Vagina (tissue), 2 donors: ENCODE measurements at regions not wholly inside any gene's neighbourhood (a gene's known extent, or its start where the extent isn't known, plus 50 kb on each side); places are given as distances from the start of the nearest gene placed in this dataset.

Experiments used
- DNase-seq, 2 donors: peaks; one replicate each; pipeline ENCODE4 v3.0.0-alpha.2; 2017; ENCODE audit errors: extremely low spot score in 2 of 2
- H3K27ac ChIP-seq: fragments of 200-600 bp; sonication (generic); one replicate; pipeline ENCODE4 v1.5.1; 2019
- H3K27me3 ChIP-seq: fragments of 200-600 bp; sonication (generic); one replicate; pipeline ENCODE4 v1.5.1; 2019
- H3K36me3 ChIP-seq, 2 donors: fragments of 200-600 bp; sonication (generic); one replicate each; pipeline ENCODE4 v1.5.1; 2017 to 2019
- H3K4me1 ChIP-seq: fragments of 200-600 bp; sonication (generic); one replicate; pipeline ENCODE4 v1.5.1; 2019
- H3K4me3 ChIP-seq, 2 donors: fragments of 200-600 bp; sonication (generic); 1 replicate in 1 of 2; 2 replicates in 1 of 2; pipeline ENCODE4 v1.5.1; 2016 to 2019
- H3K9me3 ChIP-seq: fragments of 200-600 bp; sonication (generic); one replicate; pipeline ENCODE4 v1.5.1; 2019
- CTCF ChIP-seq, 3 experiments: fragments of 450-650 bp in 2 of 3; fragments of 200-600 bp in 1 of 3; sonication (generic) in 1 of 3; IDR thresholded peaks; one replicate each; pipeline ENCODE4 v1.5.1; 2017 to 2019; ENCODE audit warnings: antibody characterized with exemption in 3 of 3, mild to moderate bottlenecking in 2 of 3, moderate library complexity in 2 of 3
- POLR2A ChIP-seq, 2 donors: fragments of 450-650 bp; IDR thresholded peaks; one replicate each; pipeline ENCODE4 v1.6.1; 2017; ENCODE audit warnings: antibody characterized with exemption in 2 of 2, mild to moderate bottlenecking in 2 of 2, moderate library complexity in 2 of 2
- POLR2AphosphoS5 ChIP-seq, 2 donors: sonication (generic); formaldehyde crosslinking; IDR thresholded peaks; one replicate each; pipeline ENCODE4 v1.9.0; 2017; ENCODE audit warnings: antibody characterized with exemption in 2 of 2, mild to moderate bottlenecking in 2 of 2, low read depth in 1 of 2; ENCODE audit not compliant: insufficient read depth in 1 of 2
- intact Hi-C: fragments of 100-400 bp; cut with DNase I; formaldehyde crosslinking; loops from one replicate; pipeline ENCODE4 v1.15.1; 2023

GRCh38 chr14:71737760-71738159, 194.5 kb upstream of the RGS6 start:
- TF ChIP-seq POLR2A (IDR thresholded peaks at IDR 0.05) (no peak), POLR2AphosphoS5 (IDR thresholded peaks at IDR 0.05; ENCODE audit: insufficient read depth in 1 of 2, low read depth in 1 of 2) (no peak), CTCF (IDR thresholded peaks at IDR 0.05) (no peak)
- peaks cover 0 to 12% of the 10 kb centered on the region in 2 donors for H3K36me3 ChIP-seq

GRCh38 chr14:71739273-71739990, 192.8 kb upstream of the RGS6 start:
- no peak overlapping the region for H3K27ac ChIP-seq
- DNase-seq = no peak

More at GRCh38 chr14:71737760-71738159, 194.5 kb upstream of the RGS6 start:
- no peaks in the 10 kb centered on the region for H3K9me3 ChIP-seq
- H3K27me3 ChIP-seq = no peaks in the 10 kb centered on the region
- H3K4me1 ChIP-seq = no peaks in the 10 kb centered on the region
- DNase-seq = no peak
- H3K27ac ChIP-seq = no peak overlapping the region
- no peak overlapping the region for H3K4me3 ChIP-seq
- intact Hi-C loops = no loop called here

GRCh38 chr14:71741241-71741640, 191.0 kb upstream of the RGS6 start:
- H3K27ac ChIP-seq = no peak overlapping the region
- H3K4me3 ChIP-seq = no peak overlapping the region
- no peaks in the 10 kb centered on the region for H3K4me1 ChIP-seq
- TF ChIP-seq CTCF (IDR thresholded peaks at IDR 0.05) (no peak), POLR2AphosphoS5 (IDR thresholded peaks at IDR 0.05; ENCODE audit: insufficient read depth in 1 of 2, low read depth in 1 of 2) (no peak), POLR2A (IDR thresholded peaks at IDR 0.05) (no peak)
- DNase-seq = no peak
- intact Hi-C loops = no loop called here
- H3K9me3 ChIP-seq = no peaks in the 10 kb centered on the region
- no peaks in the 10 kb centered on the region for H3K27me3 ChIP-seq
- H3K36me3 ChIP-seq = no peaks in the 10 kb centered on the region

More at GRCh38 chr14:71739273-71739990, 192.8 kb upstream of the RGS6 start:
- H3K4me1 ChIP-seq = no peaks in the 10 kb centered on the region
- no peak overlapping the region for H3K4me3 ChIP-seq
- H3K36me3 ChIP-seq = peaks cover 0 to 12% of the 10 kb centered on the region in 2 donors
- no peaks in the 10 kb centered on the region for H3K27me3 ChIP-seq
- TF ChIP-seq POLR2A (IDR thresholded peaks at IDR 0.05) (no peak), POLR2AphosphoS5 (IDR thresholded peaks at IDR 0.05; ENCODE audit: insufficient read depth in 1 of 2, low read depth in 1 of 2) (no peak), CTCF (IDR thresholded peaks at IDR 0.05) (no peak)
- intact Hi-C loops = no loop called here
- H3K9me3 ChIP-seq = no peaks in the 10 kb centered on the region

GRCh38 chr14:71742485-71742884, 189.7 kb upstream of the RGS6 start:
- Histone ChIP-seq H3K4me3 (no peak overlapping the region), H3K9me3 (no peaks in the 10 kb centered on the region), H3K4me1 (no peaks in the 10 kb centered on the region), H3K36me3 (no peaks in the 10 kb centered on the region), H3K27me3 (no peaks in the 10 kb centered on the region), H3K27ac (no peak overlapping the region)
- DNase-seq = no peak
- intact Hi-C loops = no loop called here
- TF ChIP-seq CTCF (IDR thresholded peaks at IDR 0.05) (no peak), POLR2AphosphoS5 (IDR thresholded peaks at IDR 0.05; ENCODE audit: insufficient read depth in 1 of 2, low read depth in 1 of 2) (no peak), POLR2A (IDR thresholded peaks at IDR 0.05) (no peak)

- no peak for DNase-seq
- Histone ChIP-seq H3K4me1 (no peaks in the 10 kb centered on the region), H3K36me3 (no peaks in the 10 kb centered on the region), H3K27me3 (no peaks in the 10 kb centered on the region), H3K4me3 (no peak overlapping the region), H3K9me3 (peaks cover 11% of the 10 kb centered on the region), H3K27ac (no peak overlapping the region)
- TF ChIP-seq CTCF (IDR thresholded peaks at IDR 0.05) (no peak), POLR2A (IDR thresholded peaks at IDR 0.05) (no peak), POLR2AphosphoS5 (IDR thresholded peaks at IDR 0.05; ENCODE audit: insufficient read depth in 1 of 2, low read depth in 1 of 2) (no peak)
- intact Hi-C loops = no loop called here
These were observed 187.2 kb upstream of the RGS6 start for GRCh38 chr14:71745072-71745471.
